HEK293 (cell line): ENCODE measurements at regions not wholly inside any gene's neighbourhood (a gene's known extent, or its start where the extent isn't known, plus 50 kb on each side); places are given as distances from the start of the nearest gene placed in this dataset.

Source experiments
- CTCF ChIA-PET: fragments of 350-600 bp; formaldehyde crosslinking; extraction: SDS; loops from one replicate; lab custom pipeline; 2021; ENCODE audit warnings: antibody characterized with exemption; lab: Yijun Ruan, JAX
- POLR2A ChIA-PET: fragments of 300-600 bp; formaldehyde crosslinking; extraction: SDS; loops from one replicate; lab custom pipeline; 2020; ENCODE audit warnings: antibody characterized with exemption, inconsistent platforms; lab: Yijun Ruan, JAX
- H3K27ac ChIP-seq: fragments of 200-500 bp; sonication (Bioruptor generic); 2 replicates; pipeline ENCODE4 v1.5.1; 2014; ENCODE audit warnings: low read depth, low read length, control low read depth, inconsistent platforms; ENCODE audit errors: extremely low read depth
- H3K36me3 ChIP-seq, 2 experiments: fragments of 200-500 bp in 1 of 2; sonication (Bioruptor generic) in 1 of 2; 1 replicate in 1 of 2; 2 replicates in 1 of 2; pipeline ENCODE4 v1.5.1; 2014 to 2017; ENCODE audit warnings: inconsistent platforms in 2 of 2, low read length in 2 of 2; ENCODE audit not compliant: control insufficient read depth in 2 of 2, insufficient read depth in 1 of 2
- H3K4me1 ChIP-seq: fragments of 200-500 bp; sonication (Bioruptor generic); 2 replicates; pipeline ENCODE4 v1.5.1; 2014; ENCODE audit warnings: mild to moderate bottlenecking, low read length, inconsistent platforms; ENCODE audit not compliant: control insufficient read depth, insufficient read depth
- H3K4me3 ChIP-seq: 2 replicates; pipeline ENCODE4 v1.5.1; 2011; ENCODE audit warnings: low read depth, mild to moderate bottlenecking, control low read depth, low read length, moderate library complexity
- H3K9me3 ChIP-seq: fragments of 200-500 bp; sonication (Bioruptor generic); 2 replicates; pipeline ENCODE4 v1.5.1; 2014; ENCODE audit warnings: low read depth, low read length, inconsistent platforms; ENCODE audit not compliant: control insufficient read depth, insufficient read depth
- BCL11B ChIP-seq: fragments of 450-650 bp; formaldehyde crosslinking; IDR thresholded peaks from 2 replicates; pipeline ENCODE4 v1.5.1; 2016; ENCODE audit warnings: low read depth, missing biosample characterization, missing genetic modification characterization
- EGR2 ChIP-seq: fragments of 450-650 bp; formaldehyde crosslinking; IDR thresholded peaks from 2 replicates; pipeline ENCODE4 v1.5.1; 2016; ENCODE audit warnings: low read depth, missing biosample characterization, missing genetic modification characterization
- FEZF1 ChIP-seq: fragments of 450-650 bp; formaldehyde crosslinking; IDR thresholded peaks from 2 replicates; pipeline ENCODE4 v1.5.1; 2016; ENCODE audit warnings: missing biosample characterization, missing genetic modification characterization
- KLF1 ChIP-seq: fragments of 450-650 bp; formaldehyde crosslinking; IDR thresholded peaks from 2 replicates; pipeline ENCODE4 v1.5.1; 2016; ENCODE audit warnings: missing biosample characterization, missing genetic modification characterization
- PBX3 ChIP-seq: sonication (generic); formaldehyde crosslinking; IDR thresholded peaks from 2 replicates; pipeline ENCODE4 v1.8.1; 2022; ENCODE audit warnings: mild to moderate bottlenecking, moderate library complexity, missing genetic modification reagents
- SALL2 ChIP-seq: fragments of 450-650 bp; formaldehyde crosslinking; IDR thresholded peaks from 2 replicates; pipeline ENCODE4 v1.5.0; 2017; ENCODE audit warnings: missing biosample characterization, mild to moderate bottlenecking, missing genetic modification characterization, borderline replicate concordance
- SCRT2 ChIP-seq: fragments of 450-650 bp; formaldehyde crosslinking; IDR thresholded peaks from 2 replicates; pipeline ENCODE4 v1.5.1; 2016; ENCODE audit warnings: missing biosample characterization, missing genetic modification characterization
- ZBTB6 ChIP-seq: fragments of 450-650 bp; formaldehyde crosslinking; IDR thresholded peaks from 2 replicates; pipeline ENCODE4 v1.5.1; 2017; ENCODE audit warnings: missing biosample characterization, missing genetic modification characterization
- ZNF19 ChIP-seq: fragments of 450-650 bp; formaldehyde crosslinking; IDR thresholded peaks from 2 replicates; pipeline ENCODE4; 2016; ENCODE audit warnings: missing biosample characterization, missing genetic modification characterization, low read depth
- ZNF221 ChIP-seq: fragments of 450-650 bp; formaldehyde crosslinking; IDR thresholded peaks from 2 replicates; pipeline ENCODE4 v1.5.1; 2017; ENCODE audit warnings: missing biosample characterization, missing genetic modification characterization, borderline replicate concordance
- ZNF23 ChIP-seq: fragments of 450-650 bp; formaldehyde crosslinking; IDR thresholded peaks from 2 replicates; pipeline ENCODE4 v1.5.1; 2016; ENCODE audit warnings: missing biosample characterization, missing genetic modification characterization, borderline replicate concordance
- ZNF24 ChIP-seq: fragments of 450-650 bp; formaldehyde crosslinking; IDR thresholded peaks from 2 replicates; pipeline ENCODE4 v1.5.1; 2016; ENCODE audit warnings: missing biosample characterization, missing genetic modification characterization
- ZNF280C ChIP-seq: fragments of 450-650 bp; formaldehyde crosslinking; IDR thresholded peaks from 2 replicates; pipeline ENCODE4 v1.5.1; 2016; ENCODE audit warnings: missing biosample characterization, missing genetic modification characterization
- ZNF350 ChIP-seq: fragments of 450-650 bp; formaldehyde crosslinking; IDR thresholded peaks from 2 replicates; pipeline ENCODE4 v1.5.0; 2017; ENCODE audit warnings: missing biosample characterization, mild to moderate bottlenecking, missing genetic modification characterization
- ZNF362 ChIP-seq: fragments of 450-650 bp; formaldehyde crosslinking; IDR thresholded peaks from 2 replicates; pipeline ENCODE4 v1.5.1; 2016; ENCODE audit warnings: missing biosample characterization, missing genetic modification characterization
- ZNF37A ChIP-seq: fragments of 450-650 bp; IDR thresholded peaks from 2 replicates; pipeline ENCODE4 v1.5.1; 2018; ENCODE audit warnings: missing biosample characterization, missing genetic modification characterization
- ZNF48 ChIP-seq: fragments of 450-650 bp; formaldehyde crosslinking; IDR thresholded peaks from 2 replicates; pipeline ENCODE4 v1.5.1; 2016; ENCODE audit warnings: missing biosample characterization, missing genetic modification characterization
- ZNF701 ChIP-seq: fragments of 450-650 bp; formaldehyde crosslinking; IDR thresholded peaks from 2 replicates; pipeline ENCODE4 v1.5.1; 2016; ENCODE audit warnings: missing biosample characterization, missing genetic modification characterization
- ZNF704 ChIP-seq: fragments of 450-650 bp; formaldehyde crosslinking; IDR thresholded peaks from 2 replicates; pipeline ENCODE4 v1.5.1; 2016; ENCODE audit warnings: missing biosample characterization, missing genetic modification characterization
- ZNF843 ChIP-seq: fragments of 450-650 bp; formaldehyde crosslinking; IDR thresholded peaks from 2 replicates; pipeline ENCODE4 v1.5.1; 2016; ENCODE audit warnings: missing biosample characterization, missing genetic modification characterization

- TF ChIP-seq ZNF843 (tag by site-specific recombination): no peak
- no peak for TF ChIP-seq ZNF48 (tag by site-specific recombination)
Measured at GRCh38 chr18:78681396-78681795, 298.2 kb upstream of the SALL3 start (continued).

GRCh38 chr18:78681934-78682333 is 297.7 kb upstream of the SALL3 start:
- Histone ChIP-seq H3K4me3 (no peak overlapping the region), H3K36me3 (no peaks in the 10 kb centered on the region), H3K4me1 (no peaks in the 10 kb centered on the region), H3K27ac (no peak overlapping the region), H3K9me3 (no peaks in the 10 kb centered on the region)
- POLR2A ChIA-PET: no interaction called here
- TF ChIP-seq ZNF350 (tag by site-specific recombination) (no peak), ZBTB6 (tag by site-specific recombination) (no peak), KLF1 (tag by site-specific recombination) (no peak), ZNF24 (tag by site-specific recombination) (no peak), ZNF701 (tag by site-specific recombination) (no peak), FEZF1 (tag by site-specific recombination) (no peak), ZNF19 (no peak), ZNF362 (tag by site-specific recombination) (no peak), SALL2 (tag by site-specific recombination) (no peak), ZNF280C (no peak), BCL11B (tag by site-specific recombination) (no peak), ZNF23 (tag by site-specific recombination) (no peak), PBX3 (no peak), SCRT2 (tag by site-specific recombination) (no peak), ZNF37A (tag by site-specific recombination) (no peak), EGR2 (tag by site-specific recombination) (no peak), ZNF221 (tag by site-specific recombination) (no peak), ZNF704 (no peak)
- CTCF ChIA-PET: no interaction called here
